ENCODE measurements at regions not wholly inside any gene's neighbourhood (a gene's known extent, or its start where the extent isn't known, plus 50 kb on each side); places are given as distances from the start of the nearest gene placed in this dataset.

DNA sequence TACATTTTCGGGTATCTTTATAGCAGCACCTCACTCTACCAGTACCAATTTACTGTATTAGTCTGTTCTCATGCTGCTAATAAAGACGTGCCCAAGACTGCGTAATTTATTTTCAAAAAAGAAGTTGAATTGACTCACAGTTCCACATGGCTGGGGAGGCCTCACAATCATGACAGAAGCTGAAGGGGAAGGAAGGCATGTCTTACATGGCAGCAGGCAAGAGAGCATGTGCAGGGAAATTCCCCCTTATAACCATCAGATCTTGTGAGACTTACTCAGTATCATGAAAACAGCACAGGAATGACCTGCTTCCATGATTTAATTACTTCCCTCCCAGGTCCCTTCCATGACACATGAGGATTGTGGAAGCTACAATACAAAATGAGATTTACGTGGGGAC is 602.6 kb upstream of the DAB2 start:
- Mint-ChIP-seq H3K27ac (no peak overlapping the region), H3K36me3 (no peaks in the 10 kb centered on the region), H3K4me1 (peaks cover 3% of the 10 kb centered on the region), H3K9me3 (peaks cover 29% of the 10 kb centered on the region), H3K27me3 (ENCODE audit: low read depth) (no peaks in the 10 kb centered on the region), H3K4me3 (no peak overlapping the region)
- TF ChIP-seq, protein P1, sequence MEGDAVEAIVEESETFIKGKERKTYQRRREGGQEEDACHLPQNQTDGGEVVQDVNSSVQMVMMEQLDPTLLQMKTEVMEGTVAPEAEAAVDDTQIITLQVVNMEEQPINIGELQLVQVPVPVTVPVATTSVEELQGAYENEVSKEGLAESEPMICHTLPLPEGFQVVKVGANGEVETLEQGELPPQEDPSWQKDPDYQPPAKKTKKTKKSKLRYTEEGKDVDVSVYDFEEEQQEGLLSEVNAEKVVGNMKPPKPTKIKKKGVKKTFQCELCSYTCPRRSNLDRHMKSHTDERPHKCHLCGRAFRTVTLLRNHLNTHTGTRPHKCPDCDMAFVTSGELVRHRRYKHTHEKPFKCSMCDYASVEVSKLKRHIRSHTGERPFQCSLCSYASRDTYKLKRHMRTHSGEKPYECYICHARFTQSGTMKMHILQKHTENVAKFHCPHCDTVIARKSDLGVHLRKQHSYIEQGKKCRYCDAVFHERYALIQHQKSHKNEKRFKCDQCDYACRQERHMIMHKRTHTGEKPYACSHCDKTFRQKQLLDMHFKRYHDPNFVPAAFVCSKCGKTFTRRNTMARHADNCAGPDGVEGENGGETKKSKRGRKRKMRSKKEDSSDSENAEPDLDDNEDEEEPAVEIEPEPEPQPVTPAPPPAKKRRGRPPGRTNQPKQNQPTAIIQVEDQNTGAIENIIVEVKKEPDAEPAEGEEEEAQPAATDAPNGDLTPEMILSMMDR (IDR thresholded peaks at IDR 0.05; ENCODE audit: unreplicated experiment) = no peak
- DNase-seq (ENCODE audit: low spot score in 2 of 2, unreplicated experiment in 2 of 2) = no peak

DNA sequence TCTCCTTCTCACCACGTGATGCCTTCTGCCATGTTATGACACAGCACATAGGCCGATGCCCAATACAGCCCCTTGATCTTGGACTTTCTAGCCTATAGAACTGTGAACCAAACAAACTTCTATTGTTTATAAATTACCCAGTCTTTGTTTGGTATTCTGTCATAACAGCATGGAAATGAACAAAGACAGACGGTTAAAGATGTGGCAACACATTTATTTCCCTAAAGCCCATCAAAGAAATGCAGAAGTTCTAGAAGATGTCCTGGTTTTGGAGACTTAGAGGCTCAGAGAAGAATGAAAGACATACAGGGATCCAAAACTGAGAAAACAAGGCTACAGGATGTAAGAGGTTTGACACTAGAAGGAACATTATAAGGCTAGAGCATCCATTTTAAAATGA is 600.8 kb upstream of the DAB2 start:
- Mint-ChIP-seq H3K27me3 (ENCODE audit: low read depth) (no peaks in the 10 kb centered on the region), H3K27ac (no peak overlapping the region), H3K9me3 (peaks cover 36% of the 10 kb centered on the region), H3K4me1 (peaks cover 3% of the 10 kb centered on the region), H3K36me3 (no peaks in the 10 kb centered on the region), H3K4me3 (no peak overlapping the region)
- no peak for DNase-seq (ENCODE audit: low spot score in 2 of 2, unreplicated experiment in 2 of 2)
- TF ChIP-seq, protein P1 (IDR thresholded peaks at IDR 0.05; ENCODE audit: unreplicated experiment) = no peak

DNA sequence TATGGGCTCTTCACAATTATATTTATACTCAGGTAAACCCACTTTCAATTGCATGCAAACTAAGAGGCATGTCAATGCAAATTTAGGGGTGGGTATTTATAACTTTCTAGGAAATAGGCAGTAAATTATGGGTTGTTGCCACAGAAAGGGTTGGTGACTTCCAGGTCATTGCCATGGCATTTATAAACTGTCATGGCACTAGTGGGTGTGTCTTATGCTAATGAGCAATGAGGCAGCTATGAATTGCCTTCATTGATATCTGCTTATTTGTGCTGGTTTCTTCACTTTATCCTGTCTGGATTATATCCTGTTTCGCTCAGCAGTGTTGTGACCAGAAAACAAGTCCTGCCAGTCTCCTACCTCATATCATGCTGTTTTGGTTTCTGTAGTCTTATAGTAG is 597.3 kb upstream of the DAB2 start:
- H3K27ac Mint-ChIP-seq = no peak overlapping the region
- DNase-seq (ENCODE audit: low spot score in 2 of 2, unreplicated experiment in 2 of 2) = no peak
- TF ChIP-seq, protein P1 (IDR thresholded peaks at IDR 0.05; ENCODE audit: unreplicated experiment) = no peak
- H3K9me3 Mint-ChIP-seq = peaks cover 53% of the 10 kb centered on the region
- H3K27me3 Mint-ChIP-seq (ENCODE audit: low read depth) = no peaks in the 10 kb centered on the region
- no peak overlapping the region for H3K4me3 Mint-ChIP-seq
- H3K36me3 Mint-ChIP-seq = no peaks in the 10 kb centered on the region
- H3K4me1 Mint-ChIP-seq = no peaks in the 10 kb centered on the region

DNA sequence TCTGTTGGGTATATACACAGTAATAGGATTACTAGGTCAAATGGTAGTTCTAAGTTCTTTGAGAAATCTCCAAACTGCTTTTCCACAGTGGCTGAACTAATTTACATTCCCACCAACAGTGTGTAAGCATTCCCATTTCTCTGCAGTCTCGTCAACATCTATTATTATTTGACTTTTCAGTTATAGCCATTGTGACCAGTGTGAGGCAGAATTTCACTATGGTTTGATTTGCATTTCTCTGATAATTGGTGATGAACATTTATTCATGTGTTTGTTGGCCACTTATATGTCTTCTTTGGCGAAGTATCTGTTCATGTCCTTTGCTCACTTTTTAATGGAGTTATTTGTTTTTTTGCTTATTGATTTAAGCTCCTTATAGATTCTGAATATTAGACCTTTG is 596.2 kb upstream of the DAB2 start:
- TF ChIP-seq, protein P1 (IDR thresholded peaks at IDR 0.05; ENCODE audit: unreplicated experiment) = no peak
- Mint-ChIP-seq H3K36me3 (no peaks in the 10 kb centered on the region), H3K27ac (no peak overlapping the region), H3K9me3 (peaks cover 53% of the 10 kb centered on the region), H3K27me3 (ENCODE audit: low read depth) (no peaks in the 10 kb centered on the region), H3K4me1 (no peaks in the 10 kb centered on the region), H3K4me3 (no peak overlapping the region)
- DNase-seq (ENCODE audit: low spot score in 2 of 2, unreplicated experiment in 2 of 2) = no peak

DNA sequence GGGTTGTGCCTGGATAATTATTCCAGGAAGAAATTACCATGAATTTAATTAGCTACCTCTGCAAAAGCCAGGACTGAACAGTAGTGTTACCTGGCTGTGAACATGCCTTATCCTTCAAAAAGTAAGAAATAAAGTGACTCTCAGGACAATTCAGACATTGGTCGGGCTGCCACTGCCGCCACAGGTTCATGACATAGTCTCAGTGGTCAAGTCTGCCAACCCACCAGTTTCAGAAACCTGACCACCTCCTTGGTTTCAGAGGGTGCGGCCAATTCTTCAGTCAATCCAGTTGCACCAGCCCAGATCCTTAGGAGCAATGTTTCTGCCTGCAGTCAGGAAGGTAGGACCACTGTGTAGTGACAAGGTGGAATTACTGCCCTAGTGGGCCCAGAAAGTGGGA is 593.1 kb upstream of the DAB2 start:
- Mint-ChIP-seq H3K27me3 (ENCODE audit: low read depth) (no peaks in the 10 kb centered on the region), H3K36me3 (no peaks in the 10 kb centered on the region), H3K27ac (no peak overlapping the region), H3K4me1 (no peaks in the 10 kb centered on the region), H3K4me3 (no peak overlapping the region), H3K9me3 (peaks cover 42% of the 10 kb centered on the region)
- TF ChIP-seq, protein P1 (IDR thresholded peaks at IDR 0.05; ENCODE audit: unreplicated experiment) = no peak
- DNase-seq (ENCODE audit: low spot score in 2 of 2, unreplicated experiment in 2 of 2) = no peak

DNA sequence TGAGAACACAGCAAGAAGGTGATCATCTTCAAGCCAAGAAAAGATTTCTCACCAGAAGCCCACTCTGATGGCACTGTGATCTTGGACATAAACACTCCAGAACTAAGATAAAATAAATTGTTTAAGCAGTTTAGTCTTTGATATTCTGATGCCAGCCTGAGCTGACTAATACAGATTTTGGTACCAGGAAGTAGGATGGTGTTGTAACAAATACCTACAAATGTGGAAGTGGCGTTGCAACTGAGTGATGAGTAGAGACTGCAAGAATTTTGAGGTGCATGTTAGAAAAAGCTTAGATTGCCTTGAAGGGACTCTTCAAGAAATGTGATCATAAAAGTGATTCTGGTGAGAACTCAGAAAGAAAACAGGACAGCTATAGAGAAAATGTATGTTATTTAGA is 592.4 kb upstream of the DAB2 start:
- Mint-ChIP-seq H3K27ac (no peak overlapping the region), H3K4me1 (no peaks in the 10 kb centered on the region), H3K27me3 (ENCODE audit: low read depth) (no peaks in the 10 kb centered on the region), H3K36me3 (no peaks in the 10 kb centered on the region), H3K4me3 (no peak overlapping the region), H3K9me3 (peaks cover 35% of the 10 kb centered on the region)
- TF ChIP-seq, protein P1 (IDR thresholded peaks at IDR 0.05; ENCODE audit: unreplicated experiment) = no peak
- DNase-seq (ENCODE audit: low spot score in 2 of 2, unreplicated experiment in 2 of 2) = no peak

All from mesothelial cell of epicardium (in vitro differentiated cells).